Spleen (tissue), 7 donors: ENCODE measurements at regions not wholly inside any gene's neighbourhood (a gene's known extent, or its start where the extent isn't known, plus 50 kb on each side); places are given as distances from the start of the nearest gene placed in this dataset.

Experiments used
- POLR2AphosphoS5 ChIP-seq, 3 donors: sonication (generic); formaldehyde crosslinking; IDR thresholded peaks; one replicate each; pipeline ENCODE4 v1.5.1; 2017; ENCODE audit warnings: antibody characterized with exemption in 3 of 3
- TF ChIP-seq, protein P1 (sequence below), 11 experiments: fragments of 200-600 bp in 7 of 11; fragments of 450-650 bp in 4 of 11; sonication (generic) in 4 of 11; IDR thresholded peaks in 8 of 11; conservative IDR thresholded peaks in 3 of 11; 1 replicate in 7 of 11; 2 replicates in 4 of 11; pipeline versions ENCODE4 v1.4.0 to v1.8.0; 2016 to 2021; ENCODE audit warnings: antibody characterized with exemption in 11 of 11, inconsistent platforms in 4 of 11, mild to moderate bottlenecking in 1 of 11
- donor health status: DM: no; HTN: no; CAD: no; lungs with moderate emphysema.
- donor health status: DM: no; HTN: no; CAD: no.
- donor health status: DM: no; HTN: no; CAD: no.

GRCh38 chr3:31421314-31422048 is 111.2 kb upstream of the STT3B start:
- TF ChIP-seq, protein P1, sequence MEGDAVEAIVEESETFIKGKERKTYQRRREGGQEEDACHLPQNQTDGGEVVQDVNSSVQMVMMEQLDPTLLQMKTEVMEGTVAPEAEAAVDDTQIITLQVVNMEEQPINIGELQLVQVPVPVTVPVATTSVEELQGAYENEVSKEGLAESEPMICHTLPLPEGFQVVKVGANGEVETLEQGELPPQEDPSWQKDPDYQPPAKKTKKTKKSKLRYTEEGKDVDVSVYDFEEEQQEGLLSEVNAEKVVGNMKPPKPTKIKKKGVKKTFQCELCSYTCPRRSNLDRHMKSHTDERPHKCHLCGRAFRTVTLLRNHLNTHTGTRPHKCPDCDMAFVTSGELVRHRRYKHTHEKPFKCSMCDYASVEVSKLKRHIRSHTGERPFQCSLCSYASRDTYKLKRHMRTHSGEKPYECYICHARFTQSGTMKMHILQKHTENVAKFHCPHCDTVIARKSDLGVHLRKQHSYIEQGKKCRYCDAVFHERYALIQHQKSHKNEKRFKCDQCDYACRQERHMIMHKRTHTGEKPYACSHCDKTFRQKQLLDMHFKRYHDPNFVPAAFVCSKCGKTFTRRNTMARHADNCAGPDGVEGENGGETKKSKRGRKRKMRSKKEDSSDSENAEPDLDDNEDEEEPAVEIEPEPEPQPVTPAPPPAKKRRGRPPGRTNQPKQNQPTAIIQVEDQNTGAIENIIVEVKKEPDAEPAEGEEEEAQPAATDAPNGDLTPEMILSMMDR (IDR thresholded peaks at IDR 0.05 in 8 of 11, conservative IDR thresholded peaks at IDR 0.05 in 3 of 11): no peak
- no peak for TF ChIP-seq POLR2AphosphoS5 (IDR thresholded peaks at IDR 0.05)
